HG02870 (cell line): ENCODE measurements at regions not wholly inside any gene's neighbourhood (a gene's known extent, or its start where the extent isn't known, plus 50 kb on each side); places are given as distances from the start of the nearest gene placed in this dataset.
A peak's percentile ranks its signal among the peaks of the same experiment; 100 is the strongest.
"Not testable (repeated sequence)": the region's sequence is repeated elsewhere in the genome, so short reads cannot be mapped to it uniquely, and the experiment has no call there.

Experiments used
- ATAC-seq: cut with Tn5 transposase; IDR thresholded peaks from one replicate; pipeline ENCODE4 v1.9.1; 2021; ENCODE audit warnings: mild to moderate bottlenecking, moderate library complexity; ENCODE audit not compliant: unreplicated experiment

- no peak for ATAC-seq
Measured at GRCh38 chr4:73348185-73348584, 55.9 kb upstream of the ALB start.

DNA sequence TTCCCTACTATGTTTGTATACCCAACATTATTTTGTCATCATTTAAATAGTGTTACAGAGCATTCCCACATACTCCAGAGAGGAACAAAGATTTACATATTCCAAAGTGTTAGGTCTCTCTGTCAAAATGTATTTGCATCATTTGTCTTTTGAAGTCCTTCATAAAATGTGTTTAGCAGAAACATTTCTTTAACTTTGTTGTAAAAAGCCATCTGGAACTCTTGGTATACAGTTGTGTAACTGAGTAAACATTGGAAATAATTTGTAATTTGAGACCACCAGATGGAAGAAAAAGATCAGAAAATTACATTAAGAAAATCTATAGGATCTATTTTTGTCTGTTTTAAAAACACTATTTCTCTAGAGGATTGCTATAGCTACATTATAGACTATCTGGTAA is 56.6 kb upstream of the ALB start:
- no peak for ATAC-seq

DNA sequence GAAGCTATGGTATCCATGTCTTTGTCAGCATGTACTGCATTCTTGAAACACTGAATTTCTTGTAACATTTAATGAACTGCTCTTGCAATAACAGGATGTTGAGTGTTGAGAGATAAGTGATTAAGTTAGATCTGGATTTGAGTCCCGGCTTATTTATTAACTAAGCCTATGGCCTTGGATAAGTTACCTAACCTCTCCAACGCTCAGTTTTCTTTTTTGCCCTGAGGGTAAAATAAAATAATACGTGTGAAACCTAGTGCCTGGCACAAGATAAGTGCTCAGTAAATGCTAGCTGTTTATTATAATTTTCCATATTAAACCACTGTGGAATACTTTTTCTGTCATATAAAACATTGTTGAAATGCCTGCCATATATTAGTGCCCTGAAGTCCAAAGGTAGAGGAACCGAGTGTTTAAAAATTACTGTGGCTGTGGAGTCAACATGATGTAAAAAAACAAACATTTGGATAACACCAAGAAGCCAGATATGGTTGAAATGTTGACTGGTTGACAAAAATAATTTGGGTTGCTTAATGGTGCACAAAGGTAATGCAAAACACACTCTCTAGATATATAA is 58.6 kb upstream of the ALB start:
- no peak for ATAC-seq

- no peak for ATAC-seq
Measured at GRCh38 chr4:73344106-73344505, 60.0 kb upstream of the ALB start.

- ATAC-seq: no peak
Measured at GRCh38 chr4:73343432-73343831, 60.7 kb upstream of the ALB start.

DNA sequence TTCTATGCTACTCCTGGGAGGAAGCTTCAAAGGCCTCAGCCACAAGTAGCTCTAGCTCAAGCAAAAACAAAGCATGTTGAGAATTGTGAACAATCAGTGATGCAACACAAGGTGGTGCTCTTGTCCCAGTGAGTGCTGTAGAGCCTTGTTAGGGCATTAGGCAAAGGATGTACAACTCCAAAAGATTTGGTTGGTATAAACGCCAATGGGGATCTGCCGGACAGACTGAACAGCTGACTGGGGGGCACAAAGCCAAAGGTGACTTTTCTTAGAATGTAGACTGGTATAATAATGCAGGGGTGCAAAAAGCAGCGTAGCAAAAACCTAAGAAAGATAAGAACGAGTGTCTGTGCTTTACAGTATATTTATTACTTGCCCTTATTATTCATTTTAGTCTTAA is 62.6 kb upstream of the ALB start:
- peak; percentile 71 for ATAC-seq

GRCh38 chr4:73340917-73341316 is 63.2 kb upstream of the ALB start:
- ATAC-seq: no peak

DNA sequence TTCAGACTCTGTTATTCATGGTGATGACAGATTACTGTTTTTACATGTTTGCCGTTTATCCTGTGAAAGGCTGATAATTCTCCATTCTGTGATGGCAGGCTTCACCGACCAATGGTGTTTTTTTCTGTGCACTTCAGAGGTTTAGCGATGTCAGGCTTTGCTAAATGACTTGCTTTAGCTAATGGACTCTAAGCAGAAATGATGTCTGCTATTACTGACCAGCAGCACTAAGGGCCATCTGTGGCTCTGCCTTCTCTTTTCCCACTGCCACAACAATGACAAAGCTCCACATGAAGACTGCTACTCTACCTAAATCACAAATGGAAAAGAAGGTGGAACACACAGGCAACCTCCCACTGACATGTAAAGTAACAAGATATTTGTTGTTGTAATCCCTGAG is 68.4 kb upstream of the ALB start:
- ATAC-seq: no peak

GRCh38 chr4:73332012-73332411 is 72.1 kb upstream of the ALB start:
- not testable (repeated sequence) for ATAC-seq

- ATAC-seq: no peak
Measured at GRCh38 chr4:73329300-73329699, 70.7 kb upstream of the ANKRD17 start.

DNA sequence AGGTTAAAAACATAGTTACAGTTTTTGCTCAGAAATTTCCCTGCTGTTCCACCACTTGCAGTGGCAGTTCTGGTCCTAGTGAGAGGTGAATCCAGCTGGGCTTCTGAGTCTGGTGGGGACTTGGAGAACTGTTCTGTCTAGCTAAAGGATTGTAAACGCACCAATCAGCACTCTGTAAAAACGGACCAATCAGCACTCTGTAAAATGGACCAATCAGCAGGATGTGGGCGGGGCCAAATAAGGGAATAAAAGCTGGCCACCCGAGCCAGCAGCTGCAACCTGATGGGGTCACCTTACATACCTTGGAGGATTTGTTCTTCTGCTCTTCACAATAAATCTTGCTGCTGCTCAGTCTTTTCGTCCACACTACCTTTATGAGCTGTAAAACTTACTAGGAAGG is 67.2 kb upstream of the ANKRD17 start:
- ATAC-seq: not testable (repeated sequence)

GRCh38 chr4:73317092-73317491 is 58.5 kb upstream of the ANKRD17 start:
- ATAC-seq: no peak

- no peak for ATAC-seq
Measured at GRCh38 chr4:73315091-73315490, 56.5 kb upstream of the ANKRD17 start.

DNA sequence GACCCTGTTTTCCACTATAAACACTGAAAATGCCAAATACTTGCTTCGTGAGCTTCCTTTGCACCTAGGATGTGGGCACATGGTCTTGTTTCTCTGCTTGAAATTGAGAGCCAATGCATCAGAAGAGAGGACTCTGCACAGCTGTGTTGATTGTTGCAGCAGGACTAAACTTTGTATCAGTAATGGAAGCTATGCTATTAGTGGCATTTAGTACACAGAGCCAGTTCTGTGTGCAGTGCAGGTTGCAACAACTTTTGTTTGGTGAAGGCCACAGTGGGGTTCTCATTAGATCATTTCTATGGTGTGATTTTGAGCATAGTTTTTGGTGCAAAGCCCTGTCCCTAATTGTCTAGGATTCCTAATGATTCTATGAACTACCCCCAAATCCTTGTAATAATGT is 54.4 kb upstream of the ANKRD17 start:
- ATAC-seq: no peak

DNA sequence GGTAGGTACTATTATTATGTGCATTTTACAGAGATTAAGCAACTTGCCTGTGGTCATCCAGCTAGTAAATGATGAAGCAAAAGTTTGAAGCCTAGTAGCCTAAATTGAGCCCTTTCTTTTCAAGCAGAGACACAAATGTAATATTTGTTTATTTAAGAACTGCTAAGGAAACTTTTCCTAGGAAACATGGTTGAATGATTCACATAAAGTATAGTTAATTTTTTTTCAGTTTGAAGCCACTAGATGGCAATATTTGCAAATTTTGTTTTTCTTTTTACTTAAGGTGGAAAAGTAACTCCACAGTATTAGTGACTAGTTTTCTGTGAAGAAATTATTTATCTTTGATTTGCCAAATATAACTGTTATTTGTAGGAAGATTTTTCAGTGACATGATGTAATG is 52.8 kb upstream of the ANKRD17 start:
- ATAC-seq: no peak

GRCh38 chr4:73309211-73309610 is 50.6 kb upstream of the ANKRD17 start:
- ATAC-seq: no peak
